HG02571 (cell line): ENCODE measurements at regions not wholly inside any gene's neighbourhood (a gene's known extent, or its start where the extent isn't known, plus 50 kb on each side); places are given as distances from the start of the nearest gene placed in this dataset.
"Not testable (repeated sequence)": the region's sequence is repeated elsewhere in the genome, so short reads cannot be mapped to it uniquely, and the experiment has no call there.

Experiments used
- ATAC-seq: cut with Tn5 transposase; IDR thresholded peaks from one replicate; pipeline ENCODE4 v1.9.1; 2021; ENCODE audit warnings: mild to moderate bottlenecking, moderate library complexity; ENCODE audit not compliant: unreplicated experiment

DNA sequence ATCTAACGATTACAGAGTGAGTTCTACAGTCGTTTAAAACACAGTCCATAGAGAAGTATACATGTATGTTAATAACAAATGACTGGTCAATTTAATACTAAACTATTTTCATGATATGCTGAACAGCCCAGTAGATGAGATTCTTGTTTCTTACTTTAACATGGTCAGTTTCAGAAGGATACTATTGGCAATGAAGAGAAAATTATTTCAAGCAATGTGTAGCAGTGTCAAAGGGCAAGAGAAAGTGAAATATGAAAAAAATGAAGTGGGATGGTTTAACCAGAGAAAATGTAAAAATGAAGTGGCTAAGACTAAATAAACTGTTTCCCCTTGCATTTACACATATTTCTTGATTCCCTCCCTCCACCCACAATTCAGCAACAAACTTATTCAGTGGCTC is 192.1 kb upstream of the TTC14 start:
- ATAC-seq: no peak

DNA sequence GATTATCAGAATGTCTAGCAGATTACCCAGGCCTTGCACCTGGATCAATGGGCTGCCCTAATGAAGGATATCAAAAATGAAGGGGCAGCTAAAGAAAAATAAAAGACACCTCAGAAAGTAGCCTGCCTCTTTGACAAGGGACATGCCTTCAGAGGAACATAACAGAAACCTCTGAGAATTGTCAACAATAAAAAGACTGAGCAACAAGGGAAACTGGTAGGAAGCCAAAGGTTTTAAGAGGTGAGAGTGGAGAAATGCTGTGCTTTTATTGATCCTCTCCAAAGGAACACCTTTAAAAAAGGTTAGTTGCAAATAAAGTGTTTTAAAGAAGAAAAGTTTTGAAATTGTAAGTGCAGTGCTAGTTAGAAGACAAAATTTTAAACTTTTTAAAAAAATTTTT is 187.8 kb upstream of the TTC14 start:
- ATAC-seq: no peak

DNA sequence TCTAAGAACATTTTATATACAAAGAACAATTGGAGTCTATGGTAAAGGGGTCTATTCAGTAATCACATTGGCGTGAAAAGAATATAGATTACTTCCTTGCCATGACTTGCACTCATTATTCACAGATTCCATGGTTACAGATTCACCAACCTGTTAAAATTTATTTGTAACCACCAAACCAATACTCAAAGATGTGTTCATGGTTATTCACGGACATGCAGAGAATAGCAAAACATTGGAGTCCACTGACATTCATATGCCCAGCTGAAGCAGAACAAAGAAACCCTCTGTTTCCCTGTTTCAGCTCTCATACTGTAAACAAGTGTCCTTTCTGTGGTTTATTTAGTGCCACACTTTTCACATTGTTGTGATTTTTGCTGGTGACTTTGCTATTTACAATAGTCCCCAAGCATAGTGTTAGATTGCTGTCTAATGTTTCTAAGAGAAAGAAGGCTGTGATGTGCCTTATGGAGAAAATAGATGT is 185.8 kb upstream of the TTC14 start:
- no peak for ATAC-seq

DNA sequence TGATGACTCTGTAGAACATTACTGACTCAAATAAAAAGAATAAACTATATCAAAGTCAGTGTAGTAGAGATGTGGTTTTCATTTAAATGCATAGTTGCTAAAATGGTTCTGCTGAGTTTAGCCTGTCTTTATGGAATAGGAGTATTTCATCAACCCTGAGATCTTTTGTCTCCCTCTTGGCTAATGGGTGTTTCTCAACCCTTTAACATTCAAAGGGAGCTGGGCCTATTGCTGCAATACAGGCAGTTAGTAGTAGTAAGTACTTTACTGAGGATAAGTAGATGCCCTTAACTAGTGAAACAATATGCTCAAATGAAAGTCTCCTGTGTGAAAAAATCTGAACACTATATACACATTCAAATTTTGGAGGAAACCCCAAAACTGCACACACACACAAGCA is 184.7 kb upstream of the TTC14 start:
- ATAC-seq: no peak

DNA sequence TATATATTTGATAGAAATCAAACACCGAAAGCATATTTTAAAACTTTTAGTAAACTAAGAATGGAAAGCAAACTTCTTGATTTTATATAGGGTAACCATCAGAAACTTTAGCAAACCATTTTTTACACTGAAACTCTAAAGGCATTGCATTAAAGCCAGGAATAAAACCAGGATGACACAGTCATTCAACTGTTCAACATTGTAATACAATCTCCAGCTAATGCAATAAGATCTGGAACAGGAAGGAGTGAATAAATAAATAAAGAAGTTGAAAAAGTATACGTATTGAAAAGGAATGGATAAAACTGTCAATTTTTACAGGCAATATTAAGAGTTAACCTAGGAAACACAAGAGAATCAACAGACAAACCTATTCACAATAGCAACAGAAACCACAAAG is 181.9 kb upstream of the TTC14 start:
- no peak for ATAC-seq

DNA sequence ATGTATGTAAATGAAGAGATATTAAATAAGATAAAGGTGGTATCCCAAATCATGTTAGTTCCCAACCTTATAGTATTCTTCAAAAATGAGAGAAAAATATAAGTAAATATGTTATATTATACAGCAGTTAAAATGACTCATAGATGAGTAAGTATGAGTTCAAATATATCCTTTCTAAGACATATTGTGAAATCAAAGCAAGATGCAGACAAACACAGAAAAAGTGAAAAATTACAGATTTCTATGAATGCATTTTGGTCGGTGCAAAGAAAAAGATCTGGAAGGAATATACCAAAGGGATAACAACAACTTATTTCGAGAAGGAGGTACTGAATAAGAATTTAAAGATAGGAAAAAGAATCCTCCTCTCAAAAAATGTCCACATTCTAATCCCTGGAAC is 181.2 kb upstream of the TTC14 start:
- ATAC-seq: no peak

DNA sequence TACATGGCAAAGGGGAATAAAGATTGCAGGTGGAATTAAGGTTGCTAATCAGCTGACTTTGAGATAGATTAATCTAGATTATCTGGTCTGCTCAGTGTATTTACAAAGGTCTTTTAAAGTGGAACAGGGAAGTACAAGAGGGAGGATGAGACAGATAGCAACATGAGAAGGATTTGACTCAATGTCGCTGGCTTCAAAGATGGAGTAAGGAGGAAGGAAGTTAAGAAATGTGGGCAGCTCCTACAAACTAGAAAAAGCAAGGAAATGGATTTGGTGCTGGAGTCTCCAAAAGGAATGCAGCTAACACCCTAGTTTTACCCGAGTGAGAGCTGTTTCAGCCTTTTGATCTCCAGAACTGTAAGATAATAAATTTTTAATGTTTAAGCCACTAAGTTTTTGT is 180.7 kb upstream of the TTC14 start:
- no peak for ATAC-seq

DNA sequence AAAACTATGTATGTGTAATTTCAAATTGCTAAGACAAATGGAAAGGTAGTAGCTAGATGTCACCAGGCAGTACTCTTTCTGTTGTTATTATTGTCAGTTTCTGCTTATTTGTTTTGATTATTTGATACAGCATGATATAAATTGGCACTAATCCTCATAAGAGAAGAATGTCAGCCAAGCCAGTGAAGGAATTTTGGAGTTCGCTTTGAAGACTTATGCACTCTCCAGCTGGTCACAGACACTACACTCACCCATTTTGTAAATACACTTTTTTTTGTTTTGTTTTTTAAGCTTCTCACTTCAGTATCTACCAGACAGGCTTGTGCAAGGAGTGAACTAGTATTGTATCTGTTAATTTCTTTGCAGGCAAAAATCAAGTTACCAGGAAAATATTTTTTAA is 180.2 kb upstream of the TTC14 start:
- no peak for ATAC-seq

DNA sequence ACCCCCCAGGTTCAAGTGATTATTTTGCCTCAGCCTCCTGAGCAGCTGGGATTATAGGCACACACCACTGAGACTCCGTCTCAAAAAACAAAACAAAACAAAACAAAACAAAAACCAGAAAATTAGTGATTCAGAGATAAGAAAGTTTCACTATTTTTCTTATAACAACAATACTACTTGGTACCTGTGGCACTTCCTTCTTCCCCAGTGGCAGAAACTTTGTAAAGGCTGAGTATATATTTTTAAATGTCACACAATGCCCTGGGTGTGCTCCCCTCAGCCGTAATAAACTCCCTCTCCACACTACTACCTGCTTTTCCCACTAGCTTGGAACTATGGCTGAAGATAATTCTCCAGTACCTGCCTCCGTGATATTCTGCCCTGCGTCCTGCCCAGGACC is 177.7 kb upstream of the TTC14 start:
- ATAC-seq: not testable (repeated sequence)

DNA sequence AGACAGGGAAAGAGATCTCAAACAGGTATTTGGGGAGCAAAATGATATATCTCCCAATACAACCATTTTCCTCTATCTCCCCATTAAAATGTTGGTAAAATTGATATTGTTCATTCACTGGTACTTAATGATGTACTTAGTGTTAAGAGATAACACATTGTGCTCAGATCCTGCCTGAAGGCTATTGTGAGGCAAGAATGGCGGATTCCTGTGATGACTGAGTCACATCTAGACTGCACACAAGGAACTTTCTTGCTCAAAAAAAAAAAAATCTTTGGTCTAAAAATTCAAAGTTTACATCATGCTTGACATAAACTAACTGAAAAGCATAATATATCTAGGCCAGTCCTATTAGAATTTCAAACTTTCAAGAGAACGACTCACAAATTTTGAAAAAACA is 171.1 kb upstream of the TTC14 start:
- no peak for ATAC-seq

DNA sequence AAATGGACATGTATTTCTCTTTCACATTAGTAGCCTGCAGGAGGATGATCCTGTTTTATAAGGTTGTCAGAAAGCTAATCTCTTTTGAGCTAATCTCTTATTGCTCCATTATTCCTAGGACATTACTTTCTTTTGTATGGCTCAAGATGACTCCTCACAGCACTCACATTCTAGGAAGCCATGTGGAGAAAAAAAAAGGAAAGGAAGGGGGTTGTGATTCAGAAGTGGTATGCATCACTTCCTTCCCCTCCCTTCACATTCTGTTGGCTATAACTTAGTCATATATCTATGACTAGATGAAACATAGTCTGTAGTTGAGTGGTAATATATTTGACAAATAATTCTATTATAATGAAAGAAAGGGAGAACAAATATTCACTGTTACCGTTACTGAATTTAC is 168.8 kb upstream of the TTC14 start:
- no peak for ATAC-seq

DNA sequence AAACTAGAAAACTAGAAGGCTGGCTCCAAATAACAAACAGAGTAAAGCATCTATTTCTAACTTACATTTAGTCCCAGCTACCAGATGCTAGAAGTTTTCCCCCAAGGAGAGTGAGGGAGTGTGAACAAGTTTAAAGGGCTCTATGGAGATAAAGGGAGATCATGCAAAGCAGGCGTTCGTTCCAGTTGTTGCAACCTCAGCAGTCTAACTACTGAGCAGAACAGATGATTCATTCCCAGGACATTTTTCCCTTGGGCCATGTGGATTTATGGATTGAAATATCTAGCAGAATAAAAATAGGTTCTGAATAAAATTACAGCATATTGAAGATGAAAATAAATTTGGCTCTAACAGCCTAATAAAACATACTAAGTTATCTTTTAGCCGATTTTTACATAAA is 154.8 kb upstream of the TTC14 start:
- ATAC-seq: no peak

DNA sequence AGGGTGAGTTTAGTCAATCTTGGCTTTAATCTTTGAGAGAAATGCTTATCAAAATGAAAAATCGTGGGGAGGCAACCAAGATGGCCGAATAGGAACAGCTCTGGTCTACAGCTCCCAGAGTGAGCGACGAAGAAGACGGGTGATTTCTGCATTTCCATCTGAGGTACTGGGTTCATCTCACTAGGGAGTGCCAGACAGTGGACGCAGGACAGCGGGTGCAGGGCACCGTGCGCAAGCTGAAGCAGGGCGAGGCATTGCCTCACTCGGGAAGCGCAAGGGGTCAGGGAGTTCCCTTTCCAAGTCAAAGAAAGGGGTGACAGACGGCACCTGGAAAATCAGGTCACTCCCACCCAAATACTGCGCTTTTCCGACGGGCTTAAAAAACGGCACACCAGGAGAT is 153.6 kb upstream of the TTC14 start:
- not testable (repeated sequence) for ATAC-seq

DNA sequence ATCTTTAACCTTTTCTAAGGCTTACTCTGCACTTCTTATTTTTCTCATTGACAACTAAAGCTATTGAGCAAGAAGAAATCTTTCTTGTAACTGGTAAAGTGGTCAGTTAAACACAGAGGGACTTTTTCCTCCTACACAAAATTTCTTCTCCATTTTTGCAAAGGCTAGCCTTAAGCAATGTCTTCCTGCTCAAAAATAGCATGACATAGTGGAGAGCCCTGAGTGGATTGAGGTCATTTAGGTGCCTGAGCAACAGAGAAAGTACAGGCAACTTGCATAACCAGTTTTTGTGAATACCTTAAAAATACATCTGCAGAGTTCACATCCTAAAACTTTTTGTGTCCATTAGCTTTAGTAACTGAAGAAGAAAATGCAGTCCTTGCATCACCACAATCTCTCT is 144.7 kb upstream of the TTC14 start:
- no peak for ATAC-seq

DNA sequence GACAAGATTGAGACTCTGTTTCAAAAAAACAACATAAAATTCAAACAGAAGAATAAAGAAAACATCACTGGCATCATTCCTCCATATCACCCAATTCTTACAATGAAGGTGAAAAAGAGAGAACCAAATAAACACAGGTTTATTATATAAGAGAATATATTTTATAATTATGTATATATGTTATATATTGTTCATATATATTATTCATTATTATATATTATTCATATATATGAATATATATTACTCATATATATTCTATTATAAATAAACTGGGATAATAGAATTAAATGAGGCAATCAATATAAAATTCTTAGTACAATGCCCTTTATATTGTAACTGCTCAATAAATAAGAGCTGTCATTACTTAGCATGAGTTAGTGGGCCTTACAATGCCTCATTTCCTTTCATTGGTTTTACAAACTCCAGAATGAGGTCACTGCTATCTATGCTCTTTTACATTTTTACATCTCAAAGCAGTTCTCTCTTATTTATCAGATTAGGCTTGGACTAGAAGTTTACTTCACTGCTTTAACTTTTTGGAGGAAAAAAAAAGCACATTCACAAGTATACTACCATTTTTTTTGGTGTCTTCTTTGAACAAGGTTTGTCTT is 135.5 kb upstream of the TTC14 start:
- no peak for ATAC-seq

DNA sequence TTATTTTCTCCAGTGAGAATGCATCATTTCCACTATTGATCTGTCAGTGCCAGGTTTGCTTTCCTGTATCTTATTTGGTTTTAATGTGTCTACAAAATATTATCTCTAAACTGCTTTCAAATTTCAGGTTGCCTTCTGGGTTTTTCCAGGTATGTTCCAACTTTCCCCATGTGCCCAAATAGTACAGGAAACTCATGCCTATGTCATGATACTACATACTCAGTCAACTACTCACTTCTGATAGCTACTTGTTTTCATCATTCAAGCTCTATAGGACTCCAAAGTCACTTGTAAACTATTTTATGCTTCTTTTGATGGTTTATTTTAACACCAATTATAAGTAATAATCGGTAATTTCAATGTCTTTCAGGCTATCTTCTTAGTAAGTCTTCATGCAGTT is 134.8 kb upstream of the TTC14 start:
- no peak for ATAC-seq

DNA sequence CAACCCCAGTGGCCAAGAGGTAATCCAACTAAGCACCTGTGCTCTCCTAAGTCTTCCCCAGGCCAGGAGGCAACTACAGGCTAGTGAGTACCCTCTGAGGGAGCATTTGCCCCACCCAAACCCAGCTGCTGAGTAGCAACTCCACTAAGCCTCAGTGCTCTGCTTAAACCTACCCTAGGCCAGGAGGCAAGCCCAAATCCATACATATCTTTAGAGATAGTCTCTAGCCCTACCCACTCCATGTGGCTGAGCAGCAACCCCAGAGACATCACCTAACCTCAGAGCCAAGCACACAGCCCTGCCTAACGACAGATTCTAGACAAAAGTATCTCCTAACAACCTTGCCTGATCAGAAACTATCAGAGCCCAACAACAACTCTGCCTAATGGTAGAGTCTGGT is 132.8 kb upstream of the TTC14 start:
- ATAC-seq: no peak

DNA sequence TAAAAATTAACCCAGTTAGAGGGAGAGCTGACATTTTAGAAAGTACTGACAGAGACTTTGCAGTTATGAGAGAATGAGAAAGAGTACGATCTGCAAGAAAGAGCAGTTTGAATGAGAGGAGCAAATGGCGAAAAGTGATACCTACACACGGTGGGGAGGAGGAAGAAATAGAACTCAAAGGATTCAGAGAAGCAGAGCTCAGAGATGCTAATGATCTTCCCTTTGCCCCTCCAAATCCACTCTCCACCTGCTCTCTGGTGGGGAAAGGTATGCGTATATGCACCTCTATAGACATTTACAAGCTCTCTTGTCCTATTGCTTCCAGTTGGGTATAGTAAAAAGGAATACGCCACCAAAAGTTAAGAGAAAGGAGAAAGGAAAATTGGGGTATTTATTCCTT is 123.3 kb upstream of the TTC14 start:
- ATAC-seq: no peak

DNA sequence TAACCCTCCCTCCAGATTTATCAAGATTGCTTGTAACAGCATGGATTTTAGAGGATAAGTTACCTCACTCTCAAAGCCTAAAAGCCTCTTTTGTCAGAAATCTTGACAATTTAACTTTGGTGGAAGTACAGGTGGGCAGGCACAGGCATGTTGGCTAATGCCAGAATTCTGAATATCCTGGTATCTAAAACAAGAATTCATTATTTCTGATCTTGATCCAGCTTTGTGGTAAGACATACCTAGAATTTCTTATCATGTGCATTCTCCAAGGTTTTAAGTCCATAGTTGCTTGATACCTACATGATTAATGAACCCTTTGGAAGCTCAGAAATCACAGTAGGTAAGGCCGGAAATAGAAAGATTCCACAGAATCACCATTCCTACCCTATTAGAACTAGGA is 109.9 kb upstream of the TTC14 start:
- ATAC-seq: no peak

DNA sequence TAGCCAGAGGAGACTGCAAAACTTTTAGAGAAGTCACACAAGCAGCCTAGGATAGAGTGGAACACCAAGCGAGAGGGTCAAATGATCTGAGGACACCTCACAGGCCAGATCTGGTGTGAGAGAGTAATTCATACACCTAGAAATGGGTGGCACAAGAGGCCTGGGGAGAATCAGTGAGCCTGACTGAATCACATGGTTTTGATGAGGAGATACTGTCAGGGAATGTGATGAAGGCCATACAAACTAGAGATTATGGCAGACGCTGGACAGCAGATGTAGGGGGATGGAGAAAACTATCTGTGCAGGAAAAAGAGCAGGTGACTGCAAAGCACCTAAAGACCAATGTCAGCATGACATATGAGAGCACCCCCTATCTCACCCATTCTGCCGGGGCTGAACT is 105.0 kb upstream of the TTC14 start:
- no peak for ATAC-seq

DNA sequence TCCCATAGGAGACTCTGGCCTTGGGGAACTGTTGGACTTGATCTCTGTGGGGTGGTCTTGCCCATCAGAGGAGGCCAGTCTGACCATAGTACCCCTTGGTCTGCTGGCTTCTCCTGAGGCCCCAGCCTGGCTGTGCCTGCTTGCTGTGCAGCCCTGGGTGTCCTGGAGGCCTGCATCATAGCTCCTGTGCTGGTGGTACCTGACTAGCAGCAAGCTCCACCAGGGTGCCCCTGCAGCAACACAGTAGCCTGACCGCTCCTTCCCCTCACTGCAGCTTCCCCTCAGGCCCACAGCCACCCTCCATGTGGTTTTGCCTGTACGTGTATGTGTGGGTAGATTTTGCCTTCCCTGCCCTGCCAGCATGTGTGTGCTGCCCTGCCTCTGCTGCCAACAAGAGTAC is 85.6 kb upstream of the TTC14 start:
- no peak for ATAC-seq

DNA sequence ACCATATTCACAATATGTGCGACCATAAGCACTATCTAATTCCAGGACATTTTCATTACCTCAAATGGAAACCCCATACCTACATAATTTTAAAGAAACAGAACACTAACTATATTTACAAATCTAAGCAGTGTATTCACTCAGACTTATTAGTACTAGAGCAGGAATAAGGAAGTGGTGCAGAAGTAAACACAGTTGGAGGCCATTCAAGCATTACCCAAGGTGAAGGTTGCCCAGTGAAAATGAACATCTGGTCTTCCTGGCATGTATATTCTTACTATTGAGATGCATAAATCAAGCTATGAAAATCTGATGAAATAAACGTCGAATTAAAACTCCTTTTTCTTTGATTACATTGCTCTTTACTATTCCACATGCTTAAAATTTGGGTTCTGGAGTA is 78.9 kb upstream of the TTC14 start:
- no peak for ATAC-seq

DNA sequence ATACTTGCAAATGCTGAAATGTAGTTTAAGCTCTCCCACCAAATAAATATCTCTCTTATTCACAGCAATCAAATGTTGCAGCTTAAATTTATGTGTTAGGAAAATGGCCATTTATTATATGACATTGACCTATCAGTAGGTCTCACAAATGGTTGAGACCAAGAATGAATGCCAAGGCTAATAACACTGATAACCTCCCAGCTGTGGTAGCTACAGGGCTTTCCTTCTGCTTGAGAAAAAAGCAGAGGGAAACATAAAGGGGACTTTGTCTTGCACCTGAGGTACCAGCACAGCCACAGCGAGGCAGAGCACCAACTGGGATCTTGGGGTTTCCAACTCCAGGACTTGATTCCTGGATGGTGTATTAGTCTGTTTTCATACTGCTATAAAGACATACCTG is 73.1 kb upstream of the TTC14 start:
- no peak for ATAC-seq

DNA sequence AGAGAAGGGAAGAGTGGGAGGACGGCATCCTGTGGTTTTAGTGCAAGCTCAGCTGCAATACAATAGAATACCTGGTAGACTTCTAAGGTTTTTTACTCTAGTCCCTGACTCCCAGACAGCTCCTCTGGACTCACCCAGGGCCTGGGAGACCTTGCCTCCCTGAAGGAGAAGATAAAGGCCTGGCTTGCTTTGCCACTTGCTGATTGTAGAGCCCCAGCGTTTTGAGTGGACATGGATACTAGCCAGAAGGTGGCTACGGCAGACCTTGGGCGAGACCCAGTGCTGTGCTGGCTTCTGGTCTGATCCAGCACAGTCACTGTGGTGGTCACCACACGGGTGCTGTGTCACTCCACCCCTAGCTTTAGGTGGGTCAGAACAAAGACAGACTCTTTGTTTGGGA is 72.2 kb upstream of the TTC14 start:
- ATAC-seq: no peak
